WTC11 (cell line): ENCODE measurements at regions not wholly inside any gene's neighbourhood (a gene's known extent, or its start where the extent isn't known, plus 50 kb on each side); places are given as distances from the start of the nearest gene placed in this dataset.

Experiments used
- NFYB ChIP-seq: sonication (generic); formaldehyde crosslinking; conservative IDR thresholded peaks from 2 replicates; pipeline ENCODE4 v1.8.0; 2022; ENCODE audit warnings: low read depth, missing genetic modification reagents
- ZNF671 ChIP-seq: fragments of 250-450 bp; sonication (Bioruptor Pico); IDR thresholded peaks from 2 replicates; pipeline ENCODE4 v1.8.0; 2021; ENCODE audit warnings: mild to moderate bottlenecking
- TF ChIP-seq, protein P1 (sequence below): fragments of 200-600 bp; IDR thresholded peaks from 2 replicates; pipeline ENCODE4 v1.8.0; 2022; ENCODE audit warnings: antibody characterized with exemption
- TF ChIP-seq, protein P2 (sequence below): sonication (generic); formaldehyde crosslinking; IDR thresholded peaks from 2 replicates; pipeline ENCODE4 v1.8.1; 2022; ENCODE audit warnings: mild to moderate bottlenecking, missing genetic modification reagents, moderate library complexity, borderline replicate concordance

DNA sequence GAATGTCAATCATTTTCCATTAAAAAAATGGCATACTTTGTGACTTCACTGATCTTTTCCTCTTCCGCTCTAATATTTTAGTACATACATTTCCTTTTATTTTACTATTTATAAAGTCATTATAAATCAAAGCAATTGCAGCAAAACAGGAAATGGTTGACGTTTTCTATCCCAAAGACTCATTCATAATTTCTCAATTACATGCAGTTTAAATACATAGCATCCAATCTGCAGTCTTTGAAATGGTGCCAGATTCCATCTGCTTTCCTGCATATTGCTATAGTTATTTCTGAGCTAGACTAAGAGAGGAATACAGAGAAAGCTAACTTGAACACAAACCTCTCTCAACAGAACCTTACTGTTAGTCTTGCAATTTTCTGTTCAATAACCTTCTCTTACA, 179.8 kb downstream of the ZPLD1 start:
- TF ChIP-seq, protein P1, sequence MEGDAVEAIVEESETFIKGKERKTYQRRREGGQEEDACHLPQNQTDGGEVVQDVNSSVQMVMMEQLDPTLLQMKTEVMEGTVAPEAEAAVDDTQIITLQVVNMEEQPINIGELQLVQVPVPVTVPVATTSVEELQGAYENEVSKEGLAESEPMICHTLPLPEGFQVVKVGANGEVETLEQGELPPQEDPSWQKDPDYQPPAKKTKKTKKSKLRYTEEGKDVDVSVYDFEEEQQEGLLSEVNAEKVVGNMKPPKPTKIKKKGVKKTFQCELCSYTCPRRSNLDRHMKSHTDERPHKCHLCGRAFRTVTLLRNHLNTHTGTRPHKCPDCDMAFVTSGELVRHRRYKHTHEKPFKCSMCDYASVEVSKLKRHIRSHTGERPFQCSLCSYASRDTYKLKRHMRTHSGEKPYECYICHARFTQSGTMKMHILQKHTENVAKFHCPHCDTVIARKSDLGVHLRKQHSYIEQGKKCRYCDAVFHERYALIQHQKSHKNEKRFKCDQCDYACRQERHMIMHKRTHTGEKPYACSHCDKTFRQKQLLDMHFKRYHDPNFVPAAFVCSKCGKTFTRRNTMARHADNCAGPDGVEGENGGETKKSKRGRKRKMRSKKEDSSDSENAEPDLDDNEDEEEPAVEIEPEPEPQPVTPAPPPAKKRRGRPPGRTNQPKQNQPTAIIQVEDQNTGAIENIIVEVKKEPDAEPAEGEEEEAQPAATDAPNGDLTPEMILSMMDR = no peak
- TF ChIP-seq, protein P2, sequence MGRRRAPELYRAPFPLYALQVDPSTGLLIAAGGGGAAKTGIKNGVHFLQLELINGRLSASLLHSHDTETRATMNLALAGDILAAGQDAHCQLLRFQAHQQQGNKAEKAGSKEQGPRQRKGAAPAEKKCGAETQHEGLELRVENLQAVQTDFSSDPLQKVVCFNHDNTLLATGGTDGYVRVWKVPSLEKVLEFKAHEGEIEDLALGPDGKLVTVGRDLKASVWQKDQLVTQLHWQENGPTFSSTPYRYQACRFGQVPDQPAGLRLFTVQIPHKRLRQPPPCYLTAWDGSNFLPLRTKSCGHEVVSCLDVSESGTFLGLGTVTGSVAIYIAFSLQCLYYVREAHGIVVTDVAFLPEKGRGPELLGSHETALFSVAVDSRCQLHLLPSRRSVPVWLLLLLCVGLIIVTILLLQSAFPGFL (CRISPR knock-in tag) = no peak
- TF ChIP-seq ZNF671 (CRISPR knock-in tag) (no peak), NFYB (CRISPR knock-in tag) (no peak)
